HuH-7 (cell line): ENCODE measurements at regions not wholly inside any gene's neighbourhood (a gene's known extent, or its start where the extent isn't known, plus 50 kb on each side); places are given as distances from the start of the nearest gene placed in this dataset.
"Not testable (repeated sequence)": the region's sequence is repeated elsewhere in the genome, so short reads cannot be mapped to it uniquely, and the experiment has no call there.

Source experiments
- DNase-seq: peaks from one replicate; pipeline ENCODE4 v3.0.0; 2011; ENCODE audit warnings: low spot score

GRCh38 chr14:31911160-31911559, 165.9 kb upstream of the ARHGAP5 start:
- no peak for DNase-seq

GRCh38 chr14:31913370-31913769, 163.7 kb upstream of the ARHGAP5 start:
- DNase-seq, result no peak

GRCh38 chr14:31918289-31918688, 158.8 kb upstream of the ARHGAP5 start:
- DNase-seq, result not testable (repeated sequence)

GRCh38 chr14:31920001-31920400, 157.1 kb upstream of the ARHGAP5 start:
- no peak for DNase-seq

- no peak for DNase-seq
Observed at GRCh38 chr14:31920989-31921650, 156.0 kb upstream of the ARHGAP5 start.

- no peak for DNase-seq
Observed at GRCh38 chr14:31921721-31922120, 155.4 kb upstream of the ARHGAP5 start.

- peak; percentile 94 for DNase-seq
Observed at GRCh38 chr14:31926123-31926522, 151.0 kb upstream of the ARHGAP5 start.

GRCh38 chr14:31926652-31927347, 150.3 kb upstream of the ARHGAP5 start:
- no peak for DNase-seq

GRCh38 chr14:31927348-31927832, 149.7 kb upstream of the ARHGAP5 start:
- no peak for DNase-seq

- no peak for DNase-seq
Observed at GRCh38 chr14:31930070-31930469, 147.0 kb upstream of the ARHGAP5 start.

- DNase-seq, result peak; percentile 70
Observed at GRCh38 chr14:31930493-31931240, 146.4 kb upstream of the ARHGAP5 start.

- no peak for DNase-seq
Observed at GRCh38 chr14:31932675-31933074, 144.4 kb upstream of the ARHGAP5 start.

GRCh38 chr14:31933716-31934115, 143.4 kb upstream of the ARHGAP5 start:
- no peak for DNase-seq

GRCh38 chr14:31934767-31935266, 142.3 kb upstream of the ARHGAP5 start:
- DNase-seq, result peak; percentile 93

GRCh38 chr14:31935391-31935790, 141.7 kb upstream of the ARHGAP5 start:
- no peak for DNase-seq

GRCh38 chr14:31936115-31936514, 141.0 kb upstream of the ARHGAP5 start:
- no peak for DNase-seq

- DNase-seq, result peak; percentile 81
Observed at GRCh38 chr14:31937730-31938346, 139.3 kb upstream of the ARHGAP5 start.

- no peak for DNase-seq
Observed at GRCh38 chr14:31939934-31940333, 137.2 kb upstream of the ARHGAP5 start.

- DNase-seq, result no peak
Observed at GRCh38 chr14:31941487-31941886, 135.6 kb upstream of the ARHGAP5 start.

GRCh38 chr14:31942166-31942841, 134.8 kb upstream of the ARHGAP5 start:
- no peak for DNase-seq

GRCh38 chr14:31943217-31943799, 133.8 kb upstream of the ARHGAP5 start:
- no peak for DNase-seq
